ENCODE measurements at regions not wholly inside any gene's neighbourhood (a gene's known extent, or its start where the extent isn't known, plus 50 kb on each side); places are given as distances from the start of the nearest gene placed in this dataset.

DNA sequence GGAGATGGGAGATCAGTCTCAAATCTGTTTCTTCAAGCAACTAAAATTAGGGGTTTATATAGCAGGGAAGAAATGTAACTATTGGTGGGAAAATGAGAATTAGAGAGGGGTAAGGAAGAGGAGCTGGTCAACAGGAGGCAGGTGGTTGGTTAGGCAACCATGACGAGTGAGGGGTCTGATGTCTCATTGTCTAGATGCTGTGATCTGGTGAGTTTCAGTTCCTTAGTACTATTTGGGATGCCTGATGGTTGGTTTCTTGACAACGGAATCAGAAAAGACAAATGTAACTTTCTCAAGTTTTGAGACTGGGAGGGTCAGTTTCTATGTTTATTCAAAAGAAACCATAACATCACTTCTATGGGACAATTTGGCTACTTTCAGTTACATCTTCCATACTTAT, 415.3 kb upstream of the C16orf82 start:
- no peak overlapping the region for H3K27ac ChIP-seq
- TF ChIP-seq, protein P1, sequence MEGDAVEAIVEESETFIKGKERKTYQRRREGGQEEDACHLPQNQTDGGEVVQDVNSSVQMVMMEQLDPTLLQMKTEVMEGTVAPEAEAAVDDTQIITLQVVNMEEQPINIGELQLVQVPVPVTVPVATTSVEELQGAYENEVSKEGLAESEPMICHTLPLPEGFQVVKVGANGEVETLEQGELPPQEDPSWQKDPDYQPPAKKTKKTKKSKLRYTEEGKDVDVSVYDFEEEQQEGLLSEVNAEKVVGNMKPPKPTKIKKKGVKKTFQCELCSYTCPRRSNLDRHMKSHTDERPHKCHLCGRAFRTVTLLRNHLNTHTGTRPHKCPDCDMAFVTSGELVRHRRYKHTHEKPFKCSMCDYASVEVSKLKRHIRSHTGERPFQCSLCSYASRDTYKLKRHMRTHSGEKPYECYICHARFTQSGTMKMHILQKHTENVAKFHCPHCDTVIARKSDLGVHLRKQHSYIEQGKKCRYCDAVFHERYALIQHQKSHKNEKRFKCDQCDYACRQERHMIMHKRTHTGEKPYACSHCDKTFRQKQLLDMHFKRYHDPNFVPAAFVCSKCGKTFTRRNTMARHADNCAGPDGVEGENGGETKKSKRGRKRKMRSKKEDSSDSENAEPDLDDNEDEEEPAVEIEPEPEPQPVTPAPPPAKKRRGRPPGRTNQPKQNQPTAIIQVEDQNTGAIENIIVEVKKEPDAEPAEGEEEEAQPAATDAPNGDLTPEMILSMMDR (conservative IDR thresholded peaks at IDR 0.05), result no peak

- no peak overlapping the region for H3K27ac ChIP-seq
- TF ChIP-seq, protein P1 (conservative IDR thresholded peaks at IDR 0.05), result no peak
These were observed 414.8 kb upstream of the C16orf82 start for GRCh38 chr16:26651884-26652283.

DNA sequence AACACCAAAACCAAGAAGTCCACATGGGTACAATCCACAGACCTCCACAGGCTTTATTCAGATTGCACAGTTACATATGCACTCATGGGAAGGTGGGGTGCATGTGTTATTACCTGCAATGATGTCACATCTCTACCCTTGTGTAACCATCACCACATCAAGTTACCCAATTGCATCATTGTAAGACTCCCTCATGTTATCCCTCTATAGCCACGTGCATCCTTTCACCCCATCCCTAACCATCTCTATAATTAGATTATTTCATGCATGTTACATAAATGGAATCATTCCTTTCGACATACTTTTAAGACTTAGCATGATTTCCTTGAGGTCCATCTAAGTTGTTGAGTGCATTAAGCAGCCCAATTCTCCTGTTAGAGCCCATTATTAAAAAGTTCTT, 408.2 kb upstream of the C16orf82 start:
- no peak overlapping the region for H3K27ac ChIP-seq
- TF ChIP-seq, protein P1 (conservative IDR thresholded peaks at IDR 0.05), result no peak

DNA sequence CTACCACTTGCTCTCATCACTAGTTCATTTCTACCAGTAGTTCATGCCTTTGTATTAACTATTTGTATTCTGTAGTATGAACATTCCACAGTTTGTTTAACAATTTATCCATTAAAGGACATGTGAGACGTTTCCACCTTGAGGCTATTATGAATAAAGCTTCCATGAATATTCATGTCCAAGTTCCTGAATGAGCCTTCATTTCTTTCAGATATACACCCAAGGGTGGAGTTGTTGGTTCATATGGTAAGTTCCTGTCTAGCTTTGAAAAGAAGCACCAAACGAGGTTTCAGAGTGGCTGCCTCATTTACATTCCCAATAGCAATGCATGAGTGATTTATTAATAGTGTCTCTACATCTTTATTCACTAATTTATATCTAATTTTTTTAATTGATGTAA, 407.8 kb upstream of the C16orf82 start:
- no peak overlapping the region for H3K27ac ChIP-seq
- TF ChIP-seq, protein P1 (conservative IDR thresholded peaks at IDR 0.05), result no peak

GRCh38 chr16:26664086-26664485, 402.6 kb upstream of the C16orf82 start:
- H3K27ac ChIP-seq, result no peak overlapping the region
- TF ChIP-seq, protein P1 (conservative IDR thresholded peaks at IDR 0.05), result no peak

DNA sequence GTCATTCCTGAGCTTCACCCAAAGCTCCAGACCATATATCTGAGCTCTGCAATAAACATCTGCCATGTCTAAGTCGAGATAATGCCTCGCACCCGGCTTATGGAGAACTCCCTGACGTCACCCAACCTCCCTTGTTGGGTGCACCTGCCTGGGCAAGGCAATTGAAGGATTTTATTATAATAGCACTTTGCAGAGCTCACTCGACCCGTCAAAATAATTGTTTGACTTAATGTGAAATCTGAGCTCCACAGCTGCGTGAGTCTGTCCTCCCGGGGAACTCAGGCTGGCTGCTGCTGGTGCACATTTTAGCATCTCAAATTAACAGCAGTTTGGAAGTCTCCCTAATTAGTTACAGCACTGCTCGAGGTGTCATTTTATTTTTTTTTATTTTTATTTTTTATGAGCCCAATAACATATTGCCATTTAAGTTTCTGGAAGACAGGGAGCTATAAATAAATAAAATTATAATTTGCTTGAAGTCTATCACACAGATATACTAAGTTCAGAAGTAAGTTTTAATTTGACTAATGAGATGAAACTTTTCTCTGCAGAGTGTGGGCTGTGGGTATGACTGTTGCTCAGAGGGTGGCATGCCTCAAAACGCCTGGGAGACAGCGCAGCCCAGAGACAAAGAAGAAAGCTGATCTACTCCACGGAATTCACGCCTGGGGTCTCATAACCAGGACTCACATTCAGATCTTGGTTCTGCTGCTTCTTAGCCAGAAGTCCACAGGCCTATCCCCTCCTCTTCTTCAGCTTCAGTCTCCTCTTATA, 401.4 kb upstream of the C16orf82 start:
- TF ChIP-seq, protein P1 (conservative IDR thresholded peaks at IDR 0.05), result no peak
- H3K27ac ChIP-seq, result no peak overlapping the region

- TF ChIP-seq, protein P1 (conservative IDR thresholded peaks at IDR 0.05), result no peak
- H3K27ac ChIP-seq, result no peak overlapping the region
These were observed 400.2 kb upstream of the C16orf82 start for GRCh38 chr16:26666486-26666885.

All from VCaP (cell line).